Nephron progenitor cell (in vitro differentiated cells): ENCODE measurements at regions not wholly inside any gene's neighbourhood (a gene's known extent, or its start where the extent isn't known, plus 50 kb on each side); places are given as distances from the start of the nearest gene placed in this dataset.

ENCODE experiments used
- DNase-seq: peaks from one replicate; pipeline ENCODE4 v3.0.0; 2021
- H3K27ac Mint-ChIP-seq: 2 replicates; pipeline ENCODE4 v1.8.0; 2021; ENCODE audit warnings: mild to moderate bottlenecking, moderate library complexity, mixed read lengths
- H3K27me3 Mint-ChIP-seq: 2 replicates; pipeline ENCODE4 v1.8.0; 2021; ENCODE audit warnings: mild to moderate bottlenecking, low read depth, mixed read lengths; ENCODE audit not compliant: poor library complexity
- H3K36me3 Mint-ChIP-seq: 2 replicates; pipeline ENCODE4 v1.8.0; 2021; ENCODE audit warnings: low read depth, mixed read lengths
- H3K4me1 Mint-ChIP-seq: 2 replicates; pipeline ENCODE4 v1.8.0; 2021; ENCODE audit warnings: mixed read lengths
- H3K4me3 Mint-ChIP-seq: 2 replicates; pipeline ENCODE4 v1.8.0; 2021; ENCODE audit warnings: mild to moderate bottlenecking, moderate library complexity, mixed read lengths
- H3K9me3 Mint-ChIP-seq: 2 replicates; pipeline ENCODE4 v1.8.0; 2021; ENCODE audit warnings: mild to moderate bottlenecking, moderate library complexity, mixed read lengths
- CTCF ChIP-seq: fragments of 200-600 bp; sonication (generic); IDR thresholded peaks from 2 replicates; pipeline ENCODE4 v1.5.0; 2021; ENCODE audit warnings: antibody characterized with exemption

GRCh38 chr12:75705749-75706711 lies 194.6 kb upstream of the KRR1 start:
- H3K27ac Mint-ChIP-seq = peak overlapping the region; percentile 99
- peaks cover 96% of the 10 kb centered on the region for H3K4me1 Mint-ChIP-seq
- no peaks in the 10 kb centered on the region for H3K36me3 Mint-ChIP-seq
- peak; percentile 50 for DNase-seq
- no peak for TF ChIP-seq CTCF
- H3K4me3 Mint-ChIP-seq = peak overlapping the region; percentile 45
- H3K27me3 Mint-ChIP-seq = peaks cover 6% of the 10 kb centered on the region
- no peaks in the 10 kb centered on the region for H3K9me3 Mint-ChIP-seq

- peak overlapping the region; percentile 63 for H3K27ac Mint-ChIP-seq
- DNase-seq = peak; percentile 9
- peaks cover 96% of the 10 kb centered on the region for H3K4me1 Mint-ChIP-seq
- peak overlapping the region; percentile 58 for H3K4me3 Mint-ChIP-seq
- H3K36me3 Mint-ChIP-seq = no peaks in the 10 kb centered on the region
- H3K9me3 Mint-ChIP-seq = no peaks in the 10 kb centered on the region
- peaks cover 6% of the 10 kb centered on the region for H3K27me3 Mint-ChIP-seq
- TF ChIP-seq CTCF = no peak
These were observed 193.3 kb upstream of the KRR1 start for GRCh38 chr12:75704664-75705063.

GRCh38 chr12:75704208-75704607 lies 192.8 kb upstream of the KRR1 start:
- H3K4me1 Mint-ChIP-seq = peaks cover 96% of the 10 kb centered on the region
- peak overlapping the region; percentile 67 for H3K27ac Mint-ChIP-seq
- no peaks in the 10 kb centered on the region for H3K36me3 Mint-ChIP-seq

GRCh38 chr12:75703131-75703530 lies 191.7 kb upstream of the KRR1 start:
- TF ChIP-seq CTCF = no peak
- H3K27me3 Mint-ChIP-seq = no peaks in the 10 kb centered on the region
- no peak for DNase-seq
- H3K9me3 Mint-ChIP-seq = no peaks in the 10 kb centered on the region
- H3K4me1 Mint-ChIP-seq = peaks cover 95% of the 10 kb centered on the region
- peak overlapping the region; percentile 90 for H3K27ac Mint-ChIP-seq
- no peak overlapping the region for H3K4me3 Mint-ChIP-seq
- H3K36me3 Mint-ChIP-seq = no peaks in the 10 kb centered on the region

More at GRCh38 chr12:75704208-75704607, 192.8 kb upstream of the KRR1 start:
- DNase-seq = no peak
- no peaks in the 10 kb centered on the region for H3K9me3 Mint-ChIP-seq
- peaks cover 2% of the 10 kb centered on the region for H3K27me3 Mint-ChIP-seq
- TF ChIP-seq CTCF = no peak
- no peak overlapping the region for H3K4me3 Mint-ChIP-seq

GRCh38 chr12:75702477-75703093 lies 191.2 kb upstream of the KRR1 start:
- peaks cover 90% of the 10 kb centered on the region for H3K4me1 Mint-ChIP-seq
- no peaks in the 10 kb centered on the region for H3K27me3 Mint-ChIP-seq
- no peak for TF ChIP-seq CTCF
- H3K4me3 Mint-ChIP-seq = no peak overlapping the region
- peak overlapping the region; percentile 72 for H3K27ac Mint-ChIP-seq
- no peaks in the 10 kb centered on the region for H3K36me3 Mint-ChIP-seq
- H3K9me3 Mint-ChIP-seq = no peaks in the 10 kb centered on the region
- DNase-seq = no peak
